ENCODE measurements at regions not wholly inside any gene's neighbourhood (a gene's known extent, or its start where the extent isn't known, plus 50 kb on each side); places are given as distances from the start of the nearest gene placed in this dataset.

DNA sequence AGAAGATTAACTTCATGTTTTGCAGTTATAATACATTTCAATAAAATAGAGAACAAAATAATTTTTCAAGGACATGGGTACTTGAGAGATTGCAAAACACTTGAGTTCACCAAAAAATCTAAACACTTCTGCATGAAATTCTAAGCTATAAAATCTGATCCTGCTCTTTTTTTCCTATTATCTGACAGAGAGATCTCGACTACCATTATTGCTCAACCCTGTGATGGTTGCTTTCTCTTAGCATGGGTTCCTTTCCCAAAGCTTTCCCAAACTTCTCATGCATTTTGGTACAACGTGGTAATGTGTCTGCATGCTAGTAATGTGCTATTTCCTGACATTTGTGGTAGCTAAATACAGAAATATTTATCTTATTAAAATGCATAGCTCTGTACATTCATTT lies 1243.1 kb upstream of the ADGRB3 start:
- no peak overlapping the region for H3K27ac ChIP-seq
- H3K27me3 ChIP-seq (replicated peaks): no peaks in the 10 kb centered on the region
- in situ Hi-C loops (cut with HindIII; ENCODE audit: low pct_ligation_motif_present, low sequenced_read_pairs): no loop called here
- TF ChIP-seq, protein P1, sequence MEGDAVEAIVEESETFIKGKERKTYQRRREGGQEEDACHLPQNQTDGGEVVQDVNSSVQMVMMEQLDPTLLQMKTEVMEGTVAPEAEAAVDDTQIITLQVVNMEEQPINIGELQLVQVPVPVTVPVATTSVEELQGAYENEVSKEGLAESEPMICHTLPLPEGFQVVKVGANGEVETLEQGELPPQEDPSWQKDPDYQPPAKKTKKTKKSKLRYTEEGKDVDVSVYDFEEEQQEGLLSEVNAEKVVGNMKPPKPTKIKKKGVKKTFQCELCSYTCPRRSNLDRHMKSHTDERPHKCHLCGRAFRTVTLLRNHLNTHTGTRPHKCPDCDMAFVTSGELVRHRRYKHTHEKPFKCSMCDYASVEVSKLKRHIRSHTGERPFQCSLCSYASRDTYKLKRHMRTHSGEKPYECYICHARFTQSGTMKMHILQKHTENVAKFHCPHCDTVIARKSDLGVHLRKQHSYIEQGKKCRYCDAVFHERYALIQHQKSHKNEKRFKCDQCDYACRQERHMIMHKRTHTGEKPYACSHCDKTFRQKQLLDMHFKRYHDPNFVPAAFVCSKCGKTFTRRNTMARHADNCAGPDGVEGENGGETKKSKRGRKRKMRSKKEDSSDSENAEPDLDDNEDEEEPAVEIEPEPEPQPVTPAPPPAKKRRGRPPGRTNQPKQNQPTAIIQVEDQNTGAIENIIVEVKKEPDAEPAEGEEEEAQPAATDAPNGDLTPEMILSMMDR (IDR thresholded peaks at IDR 0.05; ENCODE audit: low read depth, low read length, missing control alignments): no peak
- H3K36me3 ChIP-seq (replicated peaks): no peaks in the 10 kb centered on the region
- no peak for DNase-seq
- H3K4me3 ChIP-seq (ENCODE audit: low read depth, low read length): no peak overlapping the region

DNA sequence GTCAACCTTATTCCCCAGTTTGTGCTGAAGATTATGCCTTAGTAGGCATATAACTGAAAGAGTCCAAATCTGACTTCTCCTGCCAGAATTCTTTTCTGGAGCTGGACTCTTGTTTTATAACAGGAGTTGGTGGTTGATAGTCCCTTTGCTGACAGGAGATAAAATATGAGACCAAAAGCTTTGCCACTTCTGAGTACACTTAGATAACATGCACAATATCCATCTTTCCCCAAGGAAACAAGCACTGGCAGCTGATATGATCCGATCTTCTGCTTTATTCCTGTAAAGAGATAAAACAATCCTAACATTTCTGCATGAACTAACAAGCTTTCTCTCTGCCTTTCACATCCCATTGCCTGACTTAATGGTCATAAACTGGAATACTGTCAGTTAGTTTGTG lies 1265.4 kb upstream of the ADGRB3 start:
- no peak for DNase-seq
- no peaks in the 10 kb centered on the region for H3K27me3 ChIP-seq (replicated peaks)
- in situ Hi-C loops (cut with HindIII; ENCODE audit: low pct_ligation_motif_present, low sequenced_read_pairs): no loop called here
- no peak overlapping the region for H3K27ac ChIP-seq
- no peak overlapping the region for H3K4me3 ChIP-seq (ENCODE audit: low read depth, low read length)
- TF ChIP-seq, protein P1 (IDR thresholded peaks at IDR 0.05; ENCODE audit: low read depth, low read length, missing control alignments): no peak
- H3K36me3 ChIP-seq (replicated peaks): no peaks in the 10 kb centered on the region

DNA sequence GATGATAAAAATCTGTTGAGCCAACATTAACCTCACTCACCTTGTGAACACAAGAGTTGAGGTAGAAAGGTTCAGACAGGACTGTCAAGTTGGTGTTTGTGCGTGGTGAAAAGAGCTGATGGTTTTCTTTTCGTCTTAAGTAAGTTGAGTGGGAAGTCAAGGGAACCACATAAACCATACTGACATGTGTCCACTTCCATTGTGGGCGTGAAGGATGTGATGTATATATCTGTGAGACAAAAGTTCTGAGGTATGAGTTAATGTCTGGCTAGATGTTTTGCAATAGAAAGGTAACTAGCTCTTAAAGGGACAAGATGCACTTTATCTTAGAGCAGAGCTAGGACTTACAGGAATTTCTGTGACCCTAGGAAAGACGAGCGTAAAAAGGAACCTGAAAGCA lies 1272.1 kb upstream of the ADGRB3 start:
- H3K27me3 ChIP-seq (replicated peaks): no peaks in the 10 kb centered on the region
- in situ Hi-C loops (cut with HindIII; ENCODE audit: low pct_ligation_motif_present, low sequenced_read_pairs): no loop called here
- H3K36me3 ChIP-seq (replicated peaks): no peaks in the 10 kb centered on the region
- TF ChIP-seq, protein P1 (IDR thresholded peaks at IDR 0.05; ENCODE audit: low read depth, low read length, missing control alignments): no peak
- no peak overlapping the region for H3K27ac ChIP-seq
- no peak overlapping the region for H3K4me3 ChIP-seq (ENCODE audit: low read depth, low read length)
- no peak for DNase-seq

DNA sequence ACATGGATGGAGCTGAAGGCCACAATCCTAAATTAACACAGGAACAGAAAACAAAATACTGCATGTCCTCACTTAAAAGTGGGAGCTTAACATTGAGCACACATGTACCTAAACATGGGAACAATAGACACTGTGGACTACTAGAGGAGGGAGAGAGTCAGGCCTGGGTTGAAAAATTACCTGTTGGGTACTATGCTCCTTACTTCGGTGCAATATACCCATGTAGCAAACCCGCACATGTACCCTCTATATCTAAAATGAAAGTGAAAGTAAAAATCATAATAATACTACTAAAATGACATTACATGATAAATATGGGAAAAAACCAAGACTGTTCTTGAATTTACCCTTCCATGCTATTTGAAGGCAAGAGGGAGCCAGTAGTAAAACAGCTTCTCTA lies 1273.8 kb upstream of the ADGRB3 start:
- no peaks in the 10 kb centered on the region for H3K36me3 ChIP-seq (replicated peaks)
- no peak overlapping the region for H3K4me3 ChIP-seq (ENCODE audit: low read depth, low read length)
- in situ Hi-C loops (cut with HindIII; ENCODE audit: low pct_ligation_motif_present, low sequenced_read_pairs): no loop called here
- DNase-seq: no peak
- H3K27me3 ChIP-seq (replicated peaks): no peaks in the 10 kb centered on the region
- H3K27ac ChIP-seq: no peak overlapping the region
- TF ChIP-seq, protein P1 (IDR thresholded peaks at IDR 0.05; ENCODE audit: low read depth, low read length, missing control alignments): no peak

DNA sequence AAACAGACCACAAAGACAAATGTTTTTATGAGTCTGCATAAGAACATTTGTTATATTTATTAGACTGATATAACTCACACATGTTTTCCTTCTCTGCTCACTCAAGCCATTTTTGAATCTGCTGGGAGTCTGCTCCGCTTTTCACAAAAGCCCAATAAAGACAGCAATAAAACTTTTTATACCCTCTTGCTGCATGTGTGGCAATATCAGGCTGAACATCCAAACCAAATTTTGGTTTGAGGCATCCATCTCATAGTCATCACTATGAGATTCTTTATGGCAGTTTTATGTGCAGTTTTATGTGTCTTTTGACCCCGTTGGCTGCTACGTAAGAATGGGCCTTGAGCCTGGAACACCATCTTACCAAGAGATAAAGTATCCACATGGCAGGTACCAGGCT lies 1276.8 kb upstream of the ADGRB3 start:
- Histone ChIP-seq H3K36me3 (replicated peaks) (no peaks in the 10 kb centered on the region), H3K4me3 (ENCODE audit: low read depth, low read length) (no peak overlapping the region), H3K27me3 (replicated peaks) (no peaks in the 10 kb centered on the region), H3K27ac (no peak overlapping the region)
- DNase-seq: no peak
- in situ Hi-C loops (cut with HindIII; ENCODE audit: low pct_ligation_motif_present, low sequenced_read_pairs): no loop called here
- TF ChIP-seq, protein P1 (IDR thresholded peaks at IDR 0.05; ENCODE audit: low read depth, low read length, missing control alignments): no peak

DNA sequence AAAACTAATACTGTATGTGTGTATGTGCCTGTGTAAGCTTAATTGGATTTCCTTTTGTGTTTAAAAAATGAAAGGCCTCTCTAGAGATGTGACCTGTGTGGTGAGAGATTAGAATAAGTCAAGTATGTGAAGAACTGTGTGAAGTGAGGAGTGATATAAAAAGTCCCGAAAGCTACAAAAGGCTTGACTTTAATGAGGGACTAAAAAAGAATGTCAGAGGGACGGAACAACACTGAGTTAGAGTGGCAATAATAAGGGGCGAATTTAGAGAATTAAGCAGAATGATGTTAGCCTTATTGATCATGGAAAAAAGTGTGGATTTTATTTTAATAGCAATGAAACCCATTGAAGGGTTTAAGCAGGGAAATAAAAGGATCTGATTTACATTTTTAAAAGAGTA lies 1281.2 kb upstream of the ADGRB3 start:
- DNase-seq: no peak
- no peaks in the 10 kb centered on the region for H3K27me3 ChIP-seq (replicated peaks)
- no peak overlapping the region for H3K4me3 ChIP-seq (ENCODE audit: low read depth, low read length)
- in situ Hi-C loops (cut with HindIII; ENCODE audit: low pct_ligation_motif_present, low sequenced_read_pairs): no loop called here
- TF ChIP-seq, protein P1 (IDR thresholded peaks at IDR 0.05; ENCODE audit: low read depth, low read length, missing control alignments): no peak
- no peak overlapping the region for H3K27ac ChIP-seq
- no peaks in the 10 kb centered on the region for H3K36me3 ChIP-seq (replicated peaks)

All from brain microvascular endothelial cell (primary cell).